Mesothelial cell of epicardium (in vitro differentiated cells): ENCODE measurements at regions not wholly inside any gene's neighbourhood (a gene's known extent, or its start where the extent isn't known, plus 50 kb on each side); places are given as distances from the start of the nearest gene placed in this dataset.

Experiments
- DNase-seq, 2 experiments: peaks; one replicate each; pipeline ENCODE4 v3.0.0; 2021; ENCODE audit warnings: low spot score in 2 of 2; ENCODE audit not compliant: unreplicated experiment in 2 of 2
- H3K27ac Mint-ChIP-seq: 2 replicates; pipeline ENCODE4 v1.8.0; 2021; ENCODE audit warnings: mixed read lengths
- H3K27me3 Mint-ChIP-seq: 2 replicates; pipeline ENCODE4 v1.8.0; 2021; ENCODE audit warnings: low read depth, mixed read lengths
- H3K36me3 Mint-ChIP-seq: 2 replicates; pipeline ENCODE4 v1.8.0; 2021; ENCODE audit warnings: mixed read lengths
- H3K4me1 Mint-ChIP-seq: 2 replicates; pipeline ENCODE4 v1.8.0; 2021; ENCODE audit warnings: mixed read lengths
- H3K4me3 Mint-ChIP-seq: 2 replicates; pipeline ENCODE4 v1.8.0; 2021; ENCODE audit warnings: mild to moderate bottlenecking, moderate library complexity, mixed read lengths
- H3K9me3 Mint-ChIP-seq: 2 replicates; pipeline ENCODE4 v1.8.0; 2021; ENCODE audit warnings: mixed read lengths
- TF ChIP-seq, protein P1 (sequence below): fragments of 200-600 bp; sonication (generic); IDR thresholded peaks from one replicate; pipeline ENCODE4 v1.5.0; 2021; ENCODE audit warnings: antibody characterized with exemption; ENCODE audit not compliant: unreplicated experiment

DNA sequence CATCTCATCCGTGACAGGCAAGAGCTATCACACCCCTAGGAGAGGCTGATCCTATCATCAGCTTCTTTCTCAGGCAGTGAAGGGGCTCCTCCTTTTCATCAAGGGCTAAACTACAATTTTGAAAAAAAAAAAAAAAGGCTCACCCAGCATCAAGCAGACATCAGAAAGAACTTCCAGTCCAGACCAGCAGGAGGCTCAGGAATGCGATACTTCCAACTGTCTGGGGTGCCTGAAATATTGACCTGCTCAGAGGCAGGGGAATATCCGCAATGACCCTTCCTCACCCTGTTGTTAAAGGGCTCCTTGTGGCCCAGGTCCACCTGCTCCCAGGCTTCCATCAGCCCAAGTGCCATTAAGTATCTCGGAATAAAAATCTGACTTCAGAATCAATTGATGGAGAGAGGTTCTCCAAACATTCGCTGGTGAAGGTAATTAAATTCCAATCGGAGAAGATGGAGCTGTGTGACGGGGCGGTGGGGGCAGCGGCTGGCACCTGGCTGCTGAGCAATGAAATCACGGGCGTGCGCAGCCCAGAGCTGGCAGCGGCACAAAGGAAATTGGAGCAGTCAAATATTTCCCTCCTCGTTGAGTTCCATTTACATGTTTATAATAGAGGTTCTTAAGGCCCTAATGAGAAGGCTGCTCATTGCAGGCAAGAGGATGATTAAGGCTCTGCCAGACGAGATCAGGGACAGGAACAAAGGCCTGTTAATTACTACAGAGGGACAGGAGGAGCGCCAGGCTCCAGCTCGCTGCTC lies 69.0 kb upstream of the THY1 start:
- DNase-seq: no peak
- Mint-ChIP-seq H3K27ac (no peak overlapping the region), H3K36me3 (no peaks in the 10 kb centered on the region), H3K4me1 (no peaks in the 10 kb centered on the region), H3K4me3 (no peak overlapping the region), H3K9me3 (no peaks in the 10 kb centered on the region), H3K27me3 (peaks cover 60% of the 10 kb centered on the region)
- TF ChIP-seq, protein P1, sequence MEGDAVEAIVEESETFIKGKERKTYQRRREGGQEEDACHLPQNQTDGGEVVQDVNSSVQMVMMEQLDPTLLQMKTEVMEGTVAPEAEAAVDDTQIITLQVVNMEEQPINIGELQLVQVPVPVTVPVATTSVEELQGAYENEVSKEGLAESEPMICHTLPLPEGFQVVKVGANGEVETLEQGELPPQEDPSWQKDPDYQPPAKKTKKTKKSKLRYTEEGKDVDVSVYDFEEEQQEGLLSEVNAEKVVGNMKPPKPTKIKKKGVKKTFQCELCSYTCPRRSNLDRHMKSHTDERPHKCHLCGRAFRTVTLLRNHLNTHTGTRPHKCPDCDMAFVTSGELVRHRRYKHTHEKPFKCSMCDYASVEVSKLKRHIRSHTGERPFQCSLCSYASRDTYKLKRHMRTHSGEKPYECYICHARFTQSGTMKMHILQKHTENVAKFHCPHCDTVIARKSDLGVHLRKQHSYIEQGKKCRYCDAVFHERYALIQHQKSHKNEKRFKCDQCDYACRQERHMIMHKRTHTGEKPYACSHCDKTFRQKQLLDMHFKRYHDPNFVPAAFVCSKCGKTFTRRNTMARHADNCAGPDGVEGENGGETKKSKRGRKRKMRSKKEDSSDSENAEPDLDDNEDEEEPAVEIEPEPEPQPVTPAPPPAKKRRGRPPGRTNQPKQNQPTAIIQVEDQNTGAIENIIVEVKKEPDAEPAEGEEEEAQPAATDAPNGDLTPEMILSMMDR: peak; percentile 56

DNA sequence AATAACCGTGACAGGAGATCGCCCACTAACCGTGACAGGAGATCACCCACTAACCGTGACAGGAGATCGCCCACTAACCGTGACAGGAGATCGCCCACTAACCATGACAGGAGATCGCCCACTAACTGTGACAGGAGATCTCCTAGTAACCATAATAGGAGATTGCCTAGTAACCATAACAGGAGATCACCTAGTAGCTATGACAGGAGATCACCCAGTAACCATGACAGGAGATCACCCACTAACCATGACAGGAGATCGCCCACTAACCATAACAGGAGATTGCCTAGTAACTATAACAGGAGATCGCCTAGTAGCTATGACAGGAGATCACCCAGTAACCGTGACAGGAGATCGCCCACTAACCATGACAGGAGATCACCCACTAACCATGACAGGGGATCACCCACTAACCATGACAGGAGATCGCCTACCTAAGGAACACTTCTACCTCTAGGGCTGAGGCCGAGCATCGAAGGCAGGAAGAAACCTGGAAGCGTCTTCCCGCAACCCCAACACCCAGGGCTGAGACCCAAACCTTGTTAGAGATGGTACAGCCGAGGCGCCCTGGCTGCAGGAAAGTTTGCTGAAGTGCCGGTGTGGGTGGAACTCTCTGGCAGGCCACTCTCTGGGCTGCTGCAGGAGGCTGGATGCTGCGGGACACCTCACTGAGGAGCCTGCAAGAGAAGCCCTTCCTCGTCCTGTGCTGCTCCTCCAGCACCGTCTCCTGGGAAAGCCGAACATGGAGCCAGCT lies 67.5 kb upstream of the THY1 start:
- H3K36me3 Mint-ChIP-seq: no peaks in the 10 kb centered on the region
- no peaks in the 10 kb centered on the region for H3K4me1 Mint-ChIP-seq
- H3K9me3 Mint-ChIP-seq: no peaks in the 10 kb centered on the region
- H3K4me3 Mint-ChIP-seq: no peak overlapping the region
- no peak overlapping the region for H3K27ac Mint-ChIP-seq
- H3K27me3 Mint-ChIP-seq: peaks cover 54% of the 10 kb centered on the region
- DNase-seq: no peak
- TF ChIP-seq, protein P1: no peak

- no peak overlapping the region for H3K27ac Mint-ChIP-seq
- H3K36me3 Mint-ChIP-seq: no peaks in the 10 kb centered on the region
- no peaks in the 10 kb centered on the region for H3K4me1 Mint-ChIP-seq
- no peak for DNase-seq
- no peak overlapping the region for H3K4me3 Mint-ChIP-seq
- peaks cover 47% of the 10 kb centered on the region for H3K27me3 Mint-ChIP-seq
- TF ChIP-seq, protein P1: no peak
- H3K9me3 Mint-ChIP-seq: no peaks in the 10 kb centered on the region
These were observed 66.1 kb upstream of the THY1 start for GRCh38 chr11:119489087-119489486.

DNA sequence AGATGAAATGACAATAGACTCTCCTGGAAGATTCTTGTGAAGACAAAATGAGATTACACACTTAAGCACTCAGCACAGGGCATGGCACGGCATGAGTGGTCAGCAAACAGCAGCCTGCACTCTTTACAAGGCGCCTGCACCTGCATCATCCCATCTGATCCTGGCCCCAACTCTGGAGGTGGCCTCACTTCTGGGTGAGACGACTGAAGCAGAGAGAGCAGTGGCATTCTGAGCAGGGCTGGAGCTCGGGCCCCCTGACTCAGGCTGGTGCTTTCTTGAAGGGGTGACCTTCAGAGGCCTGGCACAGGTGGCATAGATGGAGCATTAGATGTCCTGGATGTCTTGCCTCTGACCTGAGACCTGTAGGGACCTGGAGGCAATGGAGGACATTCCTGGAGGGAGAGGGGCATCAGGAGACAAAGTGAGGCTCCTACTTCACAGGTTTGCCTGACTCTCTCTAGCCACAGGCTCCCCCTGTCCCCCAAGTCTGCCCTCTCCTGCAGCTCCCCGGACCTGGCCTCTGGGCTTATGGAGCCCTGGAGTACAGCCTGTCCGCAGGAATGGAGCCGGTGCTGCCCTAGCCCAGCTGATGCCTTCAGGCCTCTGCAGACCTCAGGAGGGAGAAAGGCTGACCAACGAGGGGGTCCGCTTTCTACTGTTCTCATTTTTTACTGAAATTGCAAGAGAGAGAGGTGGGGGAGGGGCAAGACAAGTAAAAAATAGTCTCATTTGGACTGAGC lies 65.5 kb upstream of the THY1 start:
- Mint-ChIP-seq H3K9me3 (no peaks in the 10 kb centered on the region), H3K27me3 (peaks cover 45% of the 10 kb centered on the region), H3K36me3 (no peaks in the 10 kb centered on the region), H3K4me3 (no peak overlapping the region), H3K27ac (no peak overlapping the region), H3K4me1 (no peaks in the 10 kb centered on the region)
- peak in 1 of 2 experiments; percentile 12 for DNase-seq
- TF ChIP-seq, protein P1: no peak

- H3K27me3 Mint-ChIP-seq: peaks cover 50% of the 10 kb centered on the region
- DNase-seq: no peak
These were observed 63.8 kb upstream of the THY1 start for GRCh38 chr11:119486691-119487259.

More at GRCh38 chr11:119486691-119487259, 63.8 kb upstream of the THY1 start:
- Mint-ChIP-seq H3K4me3 (no peak overlapping the region), H3K9me3 (no peaks in the 10 kb centered on the region), H3K4me1 (no peaks in the 10 kb centered on the region), H3K27ac (no peak overlapping the region), H3K36me3 (no peaks in the 10 kb centered on the region)
- TF ChIP-seq, protein P1: no peak
